Right lobe of liver (tissue), 4 donors: ENCODE measurements at regions not wholly inside any gene's neighbourhood (a gene's known extent, or its start where the extent isn't known, plus 50 kb on each side); places are given as distances from the start of the nearest gene placed in this dataset.

Source experiments
- CTCF ChIP-seq, 4 donors: fragments of 200-600 bp in 3 of 4; fragments of 450-650 bp in 1 of 4; IDR thresholded peaks; one replicate each; pipeline versions ENCODE4 v1.5.1 to v1.8.0; 2016 to 2022; ENCODE audit warnings: antibody characterized with exemption in 4 of 4, mild to moderate bottlenecking in 2 of 4
- POLR2A ChIP-seq: fragments of 450-650 bp; IDR thresholded peaks from one replicate; pipeline ENCODE4 v1.6.1; 2017; ENCODE audit warnings: antibody characterized with exemption, mild to moderate bottlenecking
- donor health status: DM: no; HTN: no; CAD: no.
- donor health status: DM: no; HTN: no; CAD: no.
- donor health status: DM: no; HTN: yes; CAD: no.

GRCh38 chr3:194996746-194997145 is 274.2 kb downstream of the XXYLT1 start:
- TF ChIP-seq CTCF (IDR thresholded peaks at IDR 0.05) (no peak), POLR2A (no peak)
